Tibial nerve (tissue), 4 donors: ENCODE measurements at regions not wholly inside any gene's neighbourhood (a gene's known extent, or its start where the extent isn't known, plus 50 kb on each side); places are given as distances from the start of the nearest gene placed in this dataset.
"Not testable (repeated sequence)": the region's sequence is repeated elsewhere in the genome, so short reads cannot be mapped to it uniquely, and the experiment has no call there.

Experiments used
- DNase-seq, 2 donors: peaks; one replicate each; pipeline ENCODE4 v3.0.0-alpha.2; 2019; ENCODE audit warnings: low spot score in 2 of 2
- H3K27ac ChIP-seq, 4 donors: fragments of 200-600 bp; sonication (generic) in 3 of 4; one replicate each; pipeline ENCODE4 v1.5.1; 2017 to 2019; ENCODE audit warnings: mild to moderate bottlenecking in 1 of 4
- H3K27me3 ChIP-seq, 2 donors: fragments of 200-600 bp; sonication (generic) in 1 of 2; one replicate each; pipeline versions ENCODE4 v1.5.1 to v1.6.0; 2017 to 2019
- H3K36me3 ChIP-seq, 3 donors: fragments of 200-600 bp; sonication (generic); one replicate each; pipeline ENCODE4 v1.5.1; 2018 to 2019
- H3K4me1 ChIP-seq, 4 donors: fragments of 200-600 bp; sonication (generic) in 3 of 4; one replicate each; pipeline ENCODE4 v1.5.1; 2017 to 2019
- H3K4me3 ChIP-seq, 4 donors: fragments of 200-600 bp; sonication (generic) in 3 of 4; one replicate each; pipeline ENCODE4 v1.5.1; 2017 to 2019; ENCODE audit warnings: mild to moderate bottlenecking in 1 of 4, moderate library complexity in 1 of 4
- H3K9me3 ChIP-seq, 4 donors: fragments of 200-600 bp; sonication (generic) in 3 of 4; one replicate each; pipeline ENCODE4 v1.5.1; 2017 to 2019
- CTCF ChIP-seq, 5 experiments: fragments of 200-600 bp in 3 of 5; fragments of 450-650 bp in 2 of 5; sonication (generic) in 3 of 5; IDR thresholded peaks; one replicate each; pipeline ENCODE4 v1.5.1; 2016 to 2019; ENCODE audit warnings: antibody characterized with exemption in 5 of 5, mild to moderate bottlenecking in 3 of 5, moderate library complexity in 2 of 5
- EP300 ChIP-seq, 2 donors: sonication (generic); formaldehyde crosslinking; IDR thresholded peaks; one replicate each; pipeline ENCODE4 v1.6.1; 2017; ENCODE audit warnings: antibody characterized with exemption in 2 of 2, mild to moderate bottlenecking in 1 of 2
- POLR2A ChIP-seq, 2 donors: fragments of 450-650 bp; IDR thresholded peaks; one replicate each; pipeline ENCODE4 v1.6.1; 2017; ENCODE audit warnings: antibody characterized with exemption in 2 of 2, mild to moderate bottlenecking in 2 of 2, moderate library complexity in 2 of 2
- WGBS, 2 donors: methylation state at CpG; one replicate each; pipeline ENCODE4 v1.1.5; 2018; 5-methylcytosine and 5-hydroxymethylcytosine counted together

DNA sequence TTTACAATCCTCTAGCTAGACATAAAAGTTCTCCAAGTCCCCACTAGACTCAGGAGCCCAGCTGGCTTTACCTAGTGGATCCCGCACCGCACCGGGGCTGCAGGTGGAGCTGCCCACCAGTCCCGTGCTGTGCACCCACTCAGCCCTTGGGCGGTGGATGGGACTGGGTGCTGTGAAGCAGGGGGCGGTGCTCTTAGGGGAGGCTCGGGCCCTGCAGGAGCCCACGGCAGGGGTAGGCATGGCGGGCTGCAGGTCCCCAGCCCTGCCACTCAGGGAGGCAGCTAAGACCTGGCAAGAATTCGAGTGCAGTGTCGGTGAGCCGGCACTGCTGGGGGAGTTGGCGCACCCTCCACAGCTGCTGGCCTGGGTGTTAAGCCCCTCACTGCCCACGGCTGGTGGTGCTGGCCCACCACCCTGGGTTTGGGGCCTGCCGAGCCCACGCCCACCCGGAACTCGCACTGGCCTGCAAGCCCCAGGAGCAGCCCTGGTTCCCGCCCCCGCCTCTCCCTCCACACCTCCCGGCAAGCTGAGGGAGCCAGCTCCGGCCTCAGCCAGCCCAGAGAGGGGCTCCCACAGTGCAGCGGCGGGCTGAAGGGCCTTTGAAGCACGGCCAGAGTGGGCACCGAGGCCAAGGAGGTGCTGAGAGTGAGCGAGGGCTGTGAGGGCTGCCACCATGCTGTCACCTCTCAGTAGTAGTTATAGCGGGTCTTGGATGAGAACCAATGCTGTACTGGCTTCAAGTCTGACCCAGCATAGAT, 255.2 kb downstream of the CDH7 start:
- H3K4me1 ChIP-seq = no peaks in the 10 kb centered on the region
- WGBS, 2 donors = 93 to 100% methylated on average over 14 to 20 of the region's 28 CpGs
- H3K36me3 ChIP-seq = no peaks in the 10 kb centered on the region
- no peak for DNase-seq
- TF ChIP-seq POLR2A (IDR thresholded peaks at IDR 0.05) (no peak), CTCF (IDR thresholded peaks at IDR 0.05) (no peak), EP300 (IDR thresholded peaks at IDR 0.05) (no peak)
- peaks cover 0 to 9% (median 0%) of the 10 kb centered on the region in 4 donors for H3K9me3 ChIP-seq
- no peak overlapping the region for H3K27ac ChIP-seq
- H3K4me3 ChIP-seq = no peak overlapping the region
- H3K27me3 ChIP-seq = no peaks in the 10 kb centered on the region

DNA sequence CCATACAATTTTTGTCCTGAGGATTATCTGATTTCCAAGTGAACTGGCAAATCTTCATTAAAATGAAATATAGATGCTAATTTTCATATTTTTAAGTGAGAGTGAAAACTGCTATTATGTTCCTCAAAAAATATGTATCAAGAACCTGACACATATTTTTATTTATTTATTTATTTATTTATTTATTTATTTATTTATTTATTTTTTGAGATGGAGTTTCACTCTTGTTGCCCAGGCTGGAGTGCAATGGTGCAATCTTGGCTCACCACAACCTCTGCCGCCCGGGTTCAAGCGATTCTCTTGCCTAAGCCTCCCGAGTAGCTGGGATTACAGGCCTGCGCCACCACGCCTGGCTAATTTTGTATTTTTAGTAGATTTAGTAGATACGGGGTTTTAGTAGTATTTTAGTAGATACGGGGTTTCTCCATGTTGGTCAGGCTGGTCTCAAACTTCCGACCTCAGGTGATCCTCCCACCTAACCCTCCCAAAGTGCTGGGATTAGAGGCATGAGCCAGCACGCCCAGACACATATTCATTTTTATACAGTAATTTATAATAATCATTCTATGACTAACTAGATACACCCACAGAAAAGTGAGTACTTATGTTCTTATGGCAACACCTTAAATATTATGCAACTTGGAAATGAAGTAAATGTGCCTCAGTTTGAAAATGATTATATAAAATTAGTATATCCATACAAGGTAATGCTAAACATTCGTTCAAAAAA, 248.3 kb downstream of the CDH7 start:
- H3K4me1 ChIP-seq = not testable (repeated sequence)

GRCh38 chr18:65995206-65995605, 244.4 kb downstream of the CDH7 start:
- H3K4me1 ChIP-seq = no peaks in the 10 kb centered on the region
- 65 to 77% methylated on average over 3 of the region's 3 CpGs for WGBS, 2 donors

More for the DNA sequence above, 248.3 kb downstream of the CDH7 start:
- H3K4me3 ChIP-seq, H3K36me3 ChIP-seq, DNase-seq, H3K27ac ChIP-seq, H3K27me3 ChIP-seq, H3K9me3 ChIP-seq: not testable (repeated sequence)
- 91 to 92% methylated on average over 11 of the region's 11 CpGs for WGBS, 2 donors

DNA sequence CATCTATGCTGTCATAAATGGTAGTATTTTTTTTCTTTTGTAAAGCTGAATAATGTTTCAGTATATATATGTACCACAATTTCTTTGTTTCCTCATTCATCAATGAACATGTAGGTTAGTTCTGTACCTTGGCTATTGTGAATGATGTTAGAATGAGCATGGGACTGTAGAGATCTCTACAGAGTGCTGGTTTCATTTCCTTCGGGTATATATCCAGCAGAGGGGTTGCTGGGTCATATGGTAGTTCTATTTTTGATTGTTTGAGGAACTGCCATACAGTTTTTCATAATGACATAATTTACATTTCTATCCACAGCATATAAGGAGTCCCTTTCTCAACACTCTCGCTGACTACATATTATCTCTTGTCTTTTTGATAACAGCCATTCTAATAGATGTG, 243.5 kb downstream of the CDH7 start:
- Histone ChIP-seq H3K27ac (no peak overlapping the region), H3K4me3 (no peak overlapping the region), H3K4me1 (no peaks in the 10 kb centered on the region), H3K36me3 (no peaks in the 10 kb centered on the region), H3K27me3 (no peaks in the 10 kb centered on the region), H3K9me3 (no peaks in the 10 kb centered on the region)
- no peak for TF ChIP-seq EP300 (IDR thresholded peaks at IDR 0.05)
- 42 to 48% methylated on average over 2 of the region's 2 CpGs for WGBS, 2 donors
- DNase-seq = no peak

More at GRCh38 chr18:65995206-65995605, 244.4 kb downstream of the CDH7 start:
- no peak overlapping the region for H3K4me3 ChIP-seq
- TF ChIP-seq CTCF (IDR thresholded peaks at IDR 0.05) (no peak), POLR2A (IDR thresholded peaks at IDR 0.05) (no peak), EP300 (IDR thresholded peaks at IDR 0.05) (no peak)
- H3K36me3 ChIP-seq = no peaks in the 10 kb centered on the region
- no peaks in the 10 kb centered on the region for H3K9me3 ChIP-seq
- no peaks in the 10 kb centered on the region for H3K27me3 ChIP-seq
- H3K27ac ChIP-seq = no peak overlapping the region
- DNase-seq = no peak

DNA sequence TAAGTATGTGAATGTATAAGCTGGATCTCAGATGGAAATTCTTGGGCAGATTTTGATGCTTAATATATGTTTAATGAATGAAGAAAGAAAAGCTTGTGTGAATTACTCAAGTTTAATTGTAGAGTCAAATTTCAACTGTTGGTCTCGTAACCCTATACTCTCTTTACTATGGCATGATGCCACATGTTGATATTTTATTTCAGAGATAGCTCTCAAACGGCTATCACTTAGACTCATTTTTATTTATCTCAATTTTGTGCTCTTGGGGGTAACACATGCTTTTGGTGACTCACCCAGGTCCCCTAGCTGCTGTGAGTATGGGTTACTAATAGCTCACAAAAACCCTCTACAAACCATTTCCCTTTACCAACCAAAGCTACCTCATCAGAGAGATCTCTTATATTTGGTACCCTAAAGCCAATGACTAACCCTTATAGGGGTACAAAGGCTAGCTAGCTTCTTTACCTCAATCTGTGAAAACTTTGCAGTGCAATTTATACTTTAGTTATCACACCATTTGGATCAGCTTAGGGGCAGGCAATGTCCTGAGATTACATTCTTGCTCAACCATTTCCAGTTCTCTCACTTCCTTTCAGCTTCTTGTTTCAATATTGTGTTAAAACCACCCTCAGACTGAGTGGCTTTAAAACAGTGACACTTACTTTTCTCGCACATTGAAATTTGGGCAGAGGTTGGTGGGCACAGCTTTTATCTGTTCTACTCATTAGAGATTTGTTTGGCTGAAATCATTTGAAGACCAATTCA, 240.3 kb downstream of the CDH7 start:
- WGBS, 2 donors = 65 to 73% methylated on average over 3 of the region's 3 CpGs
- Histone ChIP-seq H3K27ac (no peak overlapping the region), H3K27me3 (no peaks in the 10 kb centered on the region), H3K4me3 (no peak overlapping the region), H3K9me3 (no peaks in the 10 kb centered on the region), H3K36me3 (no peaks in the 10 kb centered on the region), H3K4me1 (no peaks in the 10 kb centered on the region)
- no peak for TF ChIP-seq CTCF (IDR thresholded peaks at IDR 0.05)
- no peak for TF ChIP-seq POLR2A (IDR thresholded peaks at IDR 0.05)
- TF ChIP-seq EP300 (IDR thresholded peaks at IDR 0.05) = no peak
- DNase-seq = no peak
